IPS-11a (cell line): ENCODE measurements at regions not wholly inside any gene's neighbourhood (a gene's known extent, or its start where the extent isn't known, plus 50 kb on each side); places are given as distances from the start of the nearest gene placed in this dataset.

Experiments used
- H3K4me3 ChIP-seq: one replicate; pipeline ENCODE4 v1.5.1; 2013; ENCODE audit warnings: low read depth, low read length, control low read depth

GRCh38 chr2:226227341-226227740 is 572.3 kb downstream of the IRS1 start:
- no peak overlapping the region for H3K4me3 ChIP-seq

DNA sequence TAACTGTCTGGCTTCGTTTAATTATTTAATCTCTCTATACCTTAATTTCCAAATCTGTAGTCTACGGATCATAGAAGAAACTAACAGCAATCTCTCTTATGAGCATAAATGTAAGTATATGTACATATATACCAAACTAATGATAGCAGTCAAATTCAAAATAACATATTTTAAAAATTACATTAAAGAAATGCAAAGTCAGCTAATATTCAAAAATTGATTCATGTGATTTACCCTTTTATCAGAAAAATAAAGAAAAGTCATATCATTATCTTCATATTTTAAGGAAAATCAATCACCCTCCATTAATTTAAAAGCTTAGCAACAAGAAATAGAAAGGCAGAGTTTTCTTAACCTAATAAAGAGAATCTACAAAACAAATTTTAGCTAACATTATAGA is 575.9 kb downstream of the IRS1 start:
- no peak overlapping the region for H3K4me3 ChIP-seq

DNA sequence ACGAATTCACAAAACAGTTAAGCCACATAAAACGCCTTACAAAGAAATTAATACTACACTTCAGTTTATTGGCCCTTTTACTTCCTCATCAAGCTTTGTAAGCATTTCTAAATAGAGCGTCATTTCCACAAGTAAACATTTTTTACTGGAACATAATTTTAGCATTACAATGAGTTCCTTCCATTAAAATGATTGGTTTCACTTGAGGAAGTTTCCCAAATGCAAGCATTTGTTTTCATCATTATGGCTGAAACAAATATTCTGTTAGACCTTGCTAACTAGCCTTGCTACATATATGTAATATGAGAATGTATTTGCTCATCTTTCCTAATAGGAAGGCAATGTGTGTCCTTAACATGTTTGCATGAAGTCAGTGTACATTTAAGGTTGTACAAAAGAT is 579.1 kb downstream of the IRS1 start:
- H3K4me3 ChIP-seq = no peak overlapping the region

DNA sequence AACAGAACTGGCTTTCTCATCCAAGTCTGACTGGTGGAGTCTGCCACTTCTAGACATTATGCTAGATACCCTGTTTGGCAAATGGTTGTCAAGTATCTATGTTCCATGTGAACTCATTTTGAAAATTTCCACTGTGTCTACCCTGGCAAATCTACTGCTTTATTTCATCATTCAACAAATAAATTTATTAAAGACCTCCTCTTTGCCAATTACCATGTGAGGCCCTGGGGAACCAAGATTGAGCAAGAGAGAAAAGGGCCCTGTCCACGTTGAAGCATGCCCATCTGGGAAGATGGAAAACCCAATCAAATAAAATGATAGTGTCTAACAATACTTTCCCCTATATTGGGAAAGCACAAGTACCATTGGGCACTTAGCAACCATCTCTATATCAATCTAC is 582.4 kb downstream of the IRS1 start:
- H3K4me3 ChIP-seq = no peak overlapping the region

- H3K4me3 ChIP-seq = no peak overlapping the region
These were observed 583.0 kb downstream of the IRS1 start for GRCh38 chr2:226216575-226216974.

DNA sequence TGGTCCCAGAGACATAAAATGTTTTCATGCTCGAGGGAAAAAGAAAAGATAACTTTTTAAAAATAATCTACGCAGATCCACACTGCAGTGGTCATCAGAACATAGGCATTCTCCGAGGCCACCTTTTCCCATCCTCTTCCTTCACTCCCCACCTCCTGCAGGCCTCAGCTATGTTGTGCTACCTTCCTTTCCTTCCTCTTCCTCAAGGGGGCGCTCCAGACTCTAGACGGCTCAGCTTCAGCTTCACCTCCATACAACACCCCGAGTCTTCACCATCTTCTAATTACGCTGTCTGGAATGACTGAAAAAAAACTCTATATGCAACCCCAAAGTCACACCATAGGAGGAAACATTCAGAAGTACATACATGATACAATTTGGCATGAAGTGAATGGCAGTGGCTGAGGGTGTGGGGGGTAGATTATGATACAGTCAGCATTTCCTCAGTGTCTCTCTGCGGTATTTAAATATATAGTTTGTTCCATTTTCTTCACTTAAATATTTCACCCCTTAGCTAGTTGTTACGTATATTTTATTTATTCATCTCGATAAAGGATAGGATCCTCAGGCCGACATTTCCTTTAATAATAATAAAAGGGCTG is 583.6 kb downstream of the IRS1 start:
- no peak overlapping the region for H3K4me3 ChIP-seq

GRCh38 chr2:226213717-226214116 is 585.9 kb downstream of the IRS1 start:
- H3K4me3 ChIP-seq = no peak overlapping the region

- no peak overlapping the region for H3K4me3 ChIP-seq
These were observed 588.2 kb downstream of the IRS1 start for GRCh38 chr2:226211439-226211838.

DNA sequence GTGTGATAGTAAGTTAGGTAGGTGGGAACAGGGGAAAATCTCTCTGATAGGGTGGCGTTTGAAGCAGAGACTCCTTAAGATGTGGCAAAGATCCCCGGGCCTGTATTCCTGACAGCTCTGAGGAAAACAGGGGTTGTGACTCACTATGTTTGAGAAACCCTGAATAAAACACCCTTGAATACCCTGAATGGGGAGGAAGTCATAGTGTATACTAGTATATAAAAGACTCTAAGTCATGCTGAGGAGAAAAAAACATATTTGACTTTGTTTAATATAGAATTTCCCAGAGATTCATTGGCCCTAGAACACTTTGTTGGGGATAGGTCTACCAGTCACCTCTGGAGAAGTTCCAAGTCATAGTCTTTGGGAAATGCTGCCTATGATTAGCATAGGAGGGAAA is 590.9 kb downstream of the IRS1 start:
- no peak overlapping the region for H3K4me3 ChIP-seq

- no peak overlapping the region for H3K4me3 ChIP-seq
These were observed 591.9 kb downstream of the IRS1 start for GRCh38 chr2:226207671-226208070.

DNA sequence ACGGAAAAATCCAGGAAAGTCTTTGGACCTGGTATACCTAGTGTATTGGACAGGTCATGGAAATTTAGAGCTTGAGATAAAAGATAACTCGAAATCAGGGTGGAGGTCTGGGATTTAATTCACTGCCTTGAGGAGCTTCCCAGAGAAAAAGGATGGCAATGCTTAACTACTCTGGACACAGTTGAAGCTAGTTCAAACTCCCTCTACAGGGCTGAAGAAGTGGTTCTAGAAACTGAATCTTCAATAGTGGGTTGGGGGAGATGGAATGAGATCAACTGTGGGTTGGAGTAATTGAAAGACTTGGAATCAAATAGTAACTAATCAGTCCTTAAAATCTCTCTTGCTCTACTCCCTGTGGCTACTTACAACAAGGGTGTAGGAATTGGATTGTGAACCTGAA is 600.1 kb downstream of the IRS1 start:
- H3K4me3 ChIP-seq = no peak overlapping the region

DNA sequence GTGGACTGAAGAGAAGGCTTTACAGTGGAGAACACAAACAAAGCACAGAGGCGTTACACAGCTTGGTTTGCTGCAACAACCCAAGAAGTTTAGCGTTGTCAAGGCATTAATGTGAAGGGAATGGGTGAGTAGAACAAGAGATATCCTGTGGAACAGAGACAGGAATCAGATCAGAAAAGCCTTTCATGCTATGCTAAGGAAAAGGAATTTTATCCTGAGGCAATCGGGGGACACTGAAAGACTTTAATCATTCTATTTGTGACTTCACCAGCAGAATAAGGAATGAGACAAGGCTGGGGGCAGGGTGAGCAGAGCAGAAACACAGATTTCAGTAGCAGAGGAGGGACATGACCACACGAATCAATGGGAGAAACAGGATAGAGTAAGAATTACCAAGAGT is 600.7 kb downstream of the IRS1 start:
- no peak overlapping the region for H3K4me3 ChIP-seq

DNA sequence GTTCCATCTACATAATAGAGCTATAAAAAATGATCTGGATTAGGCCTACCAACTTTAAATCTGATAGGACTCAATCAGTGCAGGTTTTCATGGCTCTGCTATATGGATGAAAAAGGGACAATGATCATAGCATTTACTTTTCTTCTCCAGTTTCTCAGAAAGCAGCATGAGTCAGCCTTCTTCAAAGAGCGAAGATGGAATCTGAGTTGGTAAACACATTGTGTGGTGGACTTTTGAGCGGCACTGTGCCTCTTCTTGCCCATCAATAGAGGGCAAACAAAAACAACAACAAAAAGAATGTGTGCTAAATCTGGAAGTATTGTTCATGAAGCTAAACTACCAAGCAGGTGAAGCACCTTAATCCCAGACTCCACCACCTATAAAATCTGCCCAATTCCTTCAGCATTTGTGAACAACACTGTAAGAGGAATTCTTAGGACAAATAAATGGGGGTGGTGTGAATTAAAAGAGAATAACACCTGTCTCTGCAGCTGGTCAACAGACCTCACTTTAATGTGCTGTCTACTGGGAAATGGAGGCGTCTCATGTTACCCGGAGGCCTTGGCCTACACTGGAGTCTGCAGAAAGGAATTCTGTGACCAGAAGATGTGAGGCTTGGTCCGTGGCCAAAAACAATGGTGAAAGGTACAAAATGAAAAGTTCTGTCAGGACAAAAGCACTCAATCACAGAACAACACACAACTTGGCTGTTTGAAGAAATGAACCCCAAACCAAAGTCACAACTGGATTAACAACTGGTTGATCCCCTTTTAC is 609.0 kb downstream of the IRS1 start:
- H3K4me3 ChIP-seq = no peak overlapping the region

DNA sequence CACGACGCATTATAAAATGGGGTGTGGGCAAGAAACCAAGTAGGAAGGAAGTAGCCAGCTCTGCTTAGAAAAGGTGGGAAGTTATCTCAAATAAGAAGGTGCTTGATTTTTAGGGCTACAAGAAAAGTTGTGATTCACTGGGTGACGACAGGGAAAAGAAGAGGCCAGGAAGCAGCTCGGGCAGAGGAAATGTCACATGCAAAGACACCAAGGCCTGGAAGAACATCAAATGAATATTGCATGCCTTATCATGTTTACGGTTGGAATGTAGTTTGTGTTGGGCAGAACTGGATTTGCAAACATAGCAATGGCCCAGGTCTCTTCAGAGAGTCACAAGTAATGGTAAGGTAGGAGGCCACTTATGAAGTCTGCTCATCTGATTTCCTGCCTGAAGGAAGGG is 610.6 kb downstream of the IRS1 start:
- no peak overlapping the region for H3K4me3 ChIP-seq

GRCh38 chr2:226187616-226188015 is 612.0 kb downstream of the IRS1 start:
- H3K4me3 ChIP-seq = no peak overlapping the region

DNA sequence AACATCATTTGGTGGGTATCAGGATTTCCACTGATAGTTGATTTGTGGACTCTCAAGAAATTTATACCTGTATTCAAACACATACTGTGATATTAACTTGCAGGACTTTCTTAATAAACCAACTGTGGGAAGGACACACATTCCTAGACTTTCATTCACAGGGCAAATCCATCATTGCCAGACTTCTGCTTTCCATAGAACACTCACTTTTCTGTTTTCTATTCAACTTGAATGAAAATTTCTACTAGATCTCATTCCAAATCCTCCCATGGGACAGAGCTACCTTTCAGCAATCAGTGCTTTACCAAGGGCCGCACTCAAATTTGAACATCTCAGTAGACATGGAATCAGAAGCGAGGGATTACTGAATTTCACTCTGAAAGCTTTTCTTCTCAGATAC is 612.5 kb downstream of the IRS1 start:
- H3K4me3 ChIP-seq = no peak overlapping the region

DNA sequence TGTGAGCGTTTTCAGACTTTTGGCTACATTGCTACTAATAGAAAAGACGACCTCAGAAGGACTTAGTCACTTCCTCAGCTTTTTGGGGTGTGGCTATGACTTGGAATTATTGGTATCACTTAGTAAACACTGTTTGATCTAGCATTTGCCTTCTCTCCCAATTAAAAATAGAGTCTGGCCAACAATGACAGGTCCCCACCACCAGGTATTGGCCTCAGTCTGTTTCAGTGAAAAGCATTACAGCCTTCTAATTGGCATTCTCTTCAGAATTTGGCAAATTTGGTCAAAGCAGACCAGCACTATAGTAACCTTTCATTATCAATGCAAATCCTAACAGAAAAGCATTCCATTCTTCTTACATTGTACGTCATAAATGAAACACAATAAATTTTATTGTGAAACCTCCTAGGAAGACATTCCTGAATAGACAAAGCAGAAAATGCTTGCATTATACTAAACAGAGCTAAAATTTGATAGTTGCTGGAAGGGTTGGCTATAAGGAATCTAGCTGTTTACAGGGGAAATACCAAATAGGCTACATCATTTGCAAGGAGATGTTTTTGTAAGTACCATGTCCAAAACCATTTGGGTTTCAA is 613.9 kb downstream of the IRS1 start:
- H3K4me3 ChIP-seq = no peak overlapping the region

DNA sequence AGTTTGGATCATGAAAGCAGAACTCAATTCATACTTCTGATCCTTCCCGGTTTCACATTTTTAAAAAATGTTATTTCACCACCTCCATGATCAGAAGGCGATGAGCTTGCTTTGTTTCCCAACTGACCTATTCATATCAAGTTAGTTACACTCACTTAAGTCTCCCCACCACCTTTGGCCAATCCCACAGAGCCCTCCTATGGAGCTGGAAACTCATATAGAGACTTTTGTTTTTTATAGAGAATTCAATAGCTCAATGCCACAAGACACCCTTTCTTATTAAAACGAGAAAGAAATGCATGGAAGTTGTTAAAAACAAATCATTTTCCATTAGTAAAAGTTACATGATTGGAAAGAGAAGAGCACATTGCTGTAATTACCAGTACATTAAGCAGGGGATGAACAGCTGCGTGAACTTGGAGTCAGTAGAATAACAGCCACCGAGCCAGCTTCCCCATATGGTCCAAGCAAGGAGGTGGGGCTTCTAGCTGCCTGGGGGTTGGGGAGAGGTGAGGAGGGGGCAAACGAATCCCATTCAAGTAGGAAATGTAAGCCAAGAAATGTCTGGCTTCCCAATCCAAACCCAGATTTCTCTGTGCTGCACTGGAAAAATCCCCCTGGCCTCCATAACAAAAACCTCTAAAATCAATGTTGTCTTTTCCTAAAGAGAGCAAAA is 614.5 kb downstream of the IRS1 start:
- no peak overlapping the region for H3K4me3 ChIP-seq

DNA sequence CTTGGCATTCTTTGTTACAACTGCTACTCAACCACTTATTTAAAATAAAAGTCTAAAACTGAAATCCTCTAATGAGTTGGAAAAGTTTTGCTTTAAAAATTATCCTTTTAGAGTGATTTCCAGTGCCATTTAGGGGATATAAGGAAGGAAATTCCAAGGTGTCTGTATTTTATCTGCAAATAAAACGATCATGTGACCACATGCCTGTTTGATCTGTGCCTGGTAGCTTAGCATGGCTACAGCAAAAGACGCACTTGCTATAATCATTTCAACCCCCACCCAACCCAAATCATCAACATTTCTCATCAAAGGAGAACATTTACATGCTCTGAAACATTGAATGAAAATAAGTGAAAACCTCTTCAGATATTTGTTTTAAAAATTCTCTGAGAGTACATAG is 615.1 kb downstream of the IRS1 start:
- H3K4me3 ChIP-seq = no peak overlapping the region

DNA sequence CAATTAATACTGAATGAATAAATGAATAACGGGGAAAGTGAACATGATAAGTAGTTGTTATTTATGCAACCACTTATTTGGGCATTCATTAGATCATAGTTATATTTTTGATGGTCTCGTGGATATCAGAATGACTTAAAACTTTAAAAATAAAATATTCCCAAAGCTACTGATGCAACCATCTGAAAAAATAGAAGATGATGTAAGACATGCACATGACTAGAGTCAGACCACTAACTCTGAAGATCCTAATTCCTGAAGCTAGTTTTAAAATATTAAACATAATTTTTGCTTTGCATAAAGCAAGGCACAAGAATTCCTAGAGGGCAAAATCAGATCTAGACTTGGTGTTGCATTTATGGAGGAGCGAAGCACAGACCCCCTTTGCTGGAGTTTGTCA is 616.1 kb downstream of the IRS1 start:
- H3K4me3 ChIP-seq = no peak overlapping the region

DNA sequence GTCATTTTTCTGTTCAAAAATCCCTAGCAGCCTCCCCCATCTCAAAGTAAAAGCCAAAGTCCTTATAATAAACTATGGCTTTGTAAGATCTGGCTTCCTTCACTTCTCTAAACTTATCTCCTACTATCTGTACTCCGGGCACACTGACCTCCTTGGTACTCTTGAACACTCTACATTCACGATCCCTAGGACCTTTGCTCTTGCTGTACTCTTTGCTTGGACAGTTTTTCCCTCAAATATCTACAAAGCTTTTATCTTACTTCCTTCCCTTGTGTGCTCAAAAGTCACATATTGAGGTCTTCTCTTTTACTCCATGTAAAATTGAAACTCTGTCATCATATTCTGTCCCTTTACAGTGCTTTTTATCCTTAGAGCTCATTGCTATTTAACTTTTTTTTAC is 616.6 kb downstream of the IRS1 start:
- no peak overlapping the region for H3K4me3 ChIP-seq

DNA sequence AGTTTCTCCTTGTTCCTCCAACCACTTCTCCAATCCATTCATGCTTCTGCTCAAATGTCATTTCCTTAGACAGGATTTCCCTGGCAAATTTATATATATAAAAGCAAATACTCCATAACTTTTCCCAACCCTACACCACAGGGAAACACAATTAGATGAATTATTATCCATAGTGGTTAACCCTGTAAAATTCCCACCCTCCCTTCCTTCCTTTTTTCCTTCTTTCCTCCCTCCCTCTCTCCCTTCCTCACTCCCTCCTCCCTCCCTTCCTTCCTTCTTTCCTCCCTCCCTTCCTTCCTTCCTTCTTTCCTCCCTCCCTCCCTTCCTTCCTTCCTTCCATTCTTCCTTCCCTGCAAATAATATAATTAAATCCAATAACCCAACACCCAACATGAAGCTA is 617.7 kb downstream of the IRS1 start:
- no peak overlapping the region for H3K4me3 ChIP-seq
